Activated naive CD4-positive, alpha-beta T cell (primary cell): ENCODE measurements at regions not wholly inside any gene's neighbourhood (a gene's known extent, or its start where the extent isn't known, plus 50 kb on each side); places are given as distances from the start of the nearest gene placed in this dataset.

Experiments
- DNase-seq, 4 experiments: peaks; one replicate each; lab custom pipeline; 2025; lab: John Stamatoyannopoulos, UW

DNA sequence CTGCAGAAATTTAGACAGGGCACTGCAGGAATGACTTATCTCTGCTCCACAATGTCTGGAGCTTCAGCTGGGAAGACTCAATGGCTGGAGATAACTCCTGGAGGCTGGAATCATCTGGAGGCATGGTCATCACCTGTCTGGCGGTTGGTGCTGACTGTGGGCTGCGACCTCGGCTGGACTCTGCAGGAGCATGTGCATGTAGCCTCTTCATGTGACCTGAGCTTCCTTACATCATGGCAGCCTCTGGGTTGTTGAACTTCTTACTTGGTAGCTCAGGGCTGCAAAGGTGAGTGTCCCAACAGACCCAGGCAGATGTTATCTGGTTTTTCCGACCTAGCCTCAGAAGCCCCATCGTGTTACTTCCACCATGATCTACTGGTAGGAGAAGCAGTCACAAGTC, 188.2 kb upstream of the RPL38 start:
- DNase-seq = no peak

DNA sequence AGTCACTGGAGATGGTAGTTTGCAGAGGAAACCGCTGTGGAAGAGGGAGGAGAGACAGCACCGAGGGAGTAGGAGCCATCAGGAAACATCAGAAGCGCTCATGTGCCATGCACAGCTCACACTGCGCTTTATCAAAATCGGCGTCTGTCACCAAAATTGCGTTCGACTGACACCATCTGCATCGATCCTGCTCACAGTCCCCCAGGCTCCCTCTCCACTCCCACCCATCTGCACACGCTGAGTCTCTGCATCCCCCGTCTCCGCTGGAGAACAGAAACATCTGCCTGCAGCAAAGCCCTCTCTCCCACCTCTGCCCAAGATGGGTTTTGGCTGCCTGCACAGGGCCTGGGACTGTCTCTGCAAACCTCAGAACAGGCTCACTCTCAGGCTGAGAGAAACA, 187.5 kb upstream of the RPL38 start:
- no peak for DNase-seq

DNA sequence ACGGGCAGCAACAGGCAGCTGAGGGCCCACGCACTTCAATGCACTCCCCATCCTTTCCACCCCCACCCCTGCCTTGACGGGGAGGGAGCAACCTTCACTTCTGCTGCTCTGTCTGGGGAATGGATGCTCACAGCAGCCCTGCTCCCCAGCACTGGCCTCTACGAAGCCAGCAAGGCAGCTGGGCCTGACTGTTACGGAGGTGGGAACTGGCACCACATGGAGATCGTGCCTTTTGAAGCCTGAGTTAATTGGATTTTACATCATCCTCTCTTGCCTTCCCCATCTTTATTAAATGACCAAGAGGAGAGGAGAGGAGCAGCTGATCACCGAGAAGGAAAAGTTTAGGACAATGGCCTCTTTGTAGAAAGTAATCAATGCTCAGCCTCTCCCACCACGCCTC, 187.0 kb upstream of the RPL38 start:
- DNase-seq = no peak

- DNase-seq = no peak
Observed at GRCh38 chr17:74017466-74017865, 186.0 kb upstream of the RPL38 start.

DNA sequence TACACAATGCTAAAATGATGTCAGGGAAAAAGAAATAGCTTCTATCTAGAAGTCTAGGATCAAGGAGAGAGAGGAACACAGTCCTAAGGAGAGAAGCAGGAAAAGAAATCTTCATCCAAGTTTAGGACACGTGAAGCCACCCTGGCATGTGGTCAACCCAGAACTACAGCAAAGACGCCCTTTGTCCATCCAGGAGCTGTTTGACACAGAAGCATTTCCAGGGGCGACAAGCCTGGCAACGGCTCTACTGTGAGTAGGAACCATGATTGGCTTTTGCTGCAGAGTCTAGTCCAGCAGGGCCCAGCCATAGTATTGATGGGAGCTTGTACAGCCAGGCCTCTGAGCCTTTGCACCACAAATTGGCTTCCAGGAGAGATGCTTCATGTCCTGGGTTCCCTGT, 185.4 kb upstream of the RPL38 start:
- DNase-seq = no peak

DNA sequence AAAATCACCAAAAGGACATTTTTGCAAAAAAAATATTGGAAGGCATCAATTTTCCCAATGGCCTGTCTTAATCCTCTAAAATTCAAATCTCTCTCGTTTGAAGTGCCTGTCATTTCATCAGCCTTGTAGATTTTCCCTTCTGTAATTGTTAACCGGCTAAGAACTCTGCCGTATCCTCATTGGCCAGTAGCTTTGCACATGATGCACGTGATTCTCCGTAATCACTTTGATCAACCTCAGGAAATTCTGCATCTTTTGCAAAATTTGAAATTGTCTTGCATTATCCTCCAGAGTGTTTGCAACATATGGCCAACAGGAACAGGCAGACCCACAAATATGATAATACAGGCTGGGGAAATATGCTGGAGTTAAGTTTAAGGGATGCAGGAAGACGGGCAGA, 184.2 kb upstream of the RPL38 start:
- no peak for DNase-seq

DNA sequence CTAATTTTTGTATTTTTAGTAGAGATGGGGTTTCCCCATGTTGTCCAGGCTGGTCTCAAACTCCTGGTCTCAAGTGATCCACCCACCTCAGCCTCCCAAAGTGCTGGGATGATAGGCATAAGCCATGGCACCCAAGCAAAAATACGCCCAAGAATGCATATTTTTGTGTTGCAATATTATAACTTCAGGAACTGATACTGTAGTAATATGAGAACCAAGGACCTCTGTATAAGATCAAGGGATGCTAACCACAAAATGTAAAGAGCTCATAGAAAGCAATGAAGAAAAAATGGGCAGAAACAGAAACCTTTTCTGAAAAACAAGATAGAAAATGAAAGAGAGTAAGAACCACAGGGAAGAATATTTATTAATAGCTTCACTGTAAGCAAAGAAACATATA, 183.6 kb upstream of the RPL38 start:
- no peak for DNase-seq

DNA sequence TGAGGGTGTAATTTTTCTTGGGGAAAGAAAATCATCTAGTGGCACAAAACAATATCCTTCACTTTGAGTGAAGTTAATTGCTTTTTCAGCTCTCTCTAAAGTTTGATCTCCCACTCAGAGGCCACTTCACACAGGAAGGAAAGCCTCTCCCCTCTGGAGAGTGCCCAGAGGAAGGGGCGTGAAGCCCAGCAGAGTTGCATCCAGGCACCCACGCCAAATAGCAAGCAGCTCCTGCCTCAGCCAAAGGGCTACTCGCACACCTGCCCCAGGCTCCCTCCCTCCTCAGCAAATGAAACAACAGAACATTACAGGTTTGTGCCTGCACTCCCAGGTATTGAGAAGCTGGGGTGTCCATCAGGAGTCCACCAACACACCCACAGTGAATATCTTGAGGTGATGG, 183.0 kb upstream of the RPL38 start:
- DNase-seq = no peak

DNA sequence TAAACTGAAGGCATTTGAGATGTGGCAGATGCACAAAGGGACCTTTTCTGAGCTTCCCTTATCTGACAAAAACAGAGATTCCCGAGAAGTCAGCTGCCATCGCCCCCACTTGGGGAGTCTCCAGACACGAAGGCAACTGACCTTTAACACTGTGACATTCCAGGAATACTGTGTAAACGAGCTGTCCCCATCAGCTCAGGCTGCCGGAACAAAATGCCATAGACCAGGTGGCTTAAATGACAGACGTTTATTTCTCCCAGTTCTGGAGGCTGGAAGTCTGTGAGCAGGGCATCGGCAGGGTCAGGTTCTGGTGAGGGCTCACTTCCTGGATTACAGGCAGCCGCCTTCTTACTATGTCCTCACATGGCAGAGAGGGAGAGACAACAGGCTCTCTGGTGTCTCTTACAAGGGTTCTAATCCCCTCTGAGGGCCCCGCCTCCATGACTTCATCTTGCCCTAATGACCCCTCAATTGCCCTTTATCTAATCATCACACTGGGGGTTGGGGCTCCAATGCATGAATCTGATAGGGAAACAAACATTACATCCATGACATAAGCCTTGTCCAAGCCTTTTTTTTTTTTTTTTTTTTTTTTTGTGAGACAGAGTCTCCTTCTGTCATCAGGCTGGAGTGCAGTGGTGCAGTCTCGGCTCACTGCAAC, 178.5 kb upstream of the RPL38 start:
- no peak for DNase-seq

- no peak for DNase-seq
Observed at GRCh38 chr17:74027444-74027843, 176.0 kb upstream of the RPL38 start.

GRCh38 chr17:74028354-74029116, 174.9 kb upstream of the RPL38 start:
- DNase-seq = no peak

GRCh38 chr17:74031316-74032090, 172.0 kb upstream of the RPL38 start:
- no peak for DNase-seq

DNA sequence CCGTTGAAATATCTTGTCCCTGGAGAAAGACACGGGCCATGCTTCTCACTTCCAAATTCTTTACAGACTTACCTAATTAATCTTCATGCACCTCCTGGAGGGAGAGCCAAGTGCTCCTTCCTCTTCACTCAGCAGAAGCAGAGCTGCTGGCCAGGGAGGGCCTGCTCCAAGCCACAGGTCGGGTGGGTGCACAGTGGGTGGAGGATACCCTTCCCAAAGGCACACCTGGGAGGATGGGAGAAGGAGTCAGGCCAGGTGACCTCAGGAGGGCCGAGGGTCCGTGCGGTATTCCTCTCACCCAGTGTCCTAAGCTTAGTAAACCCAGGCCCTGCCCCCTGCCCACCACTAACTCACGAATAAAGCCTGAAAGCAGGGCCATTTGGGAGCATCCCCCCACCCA, 171.3 kb upstream of the RPL38 start:
- DNase-seq = no peak

DNA sequence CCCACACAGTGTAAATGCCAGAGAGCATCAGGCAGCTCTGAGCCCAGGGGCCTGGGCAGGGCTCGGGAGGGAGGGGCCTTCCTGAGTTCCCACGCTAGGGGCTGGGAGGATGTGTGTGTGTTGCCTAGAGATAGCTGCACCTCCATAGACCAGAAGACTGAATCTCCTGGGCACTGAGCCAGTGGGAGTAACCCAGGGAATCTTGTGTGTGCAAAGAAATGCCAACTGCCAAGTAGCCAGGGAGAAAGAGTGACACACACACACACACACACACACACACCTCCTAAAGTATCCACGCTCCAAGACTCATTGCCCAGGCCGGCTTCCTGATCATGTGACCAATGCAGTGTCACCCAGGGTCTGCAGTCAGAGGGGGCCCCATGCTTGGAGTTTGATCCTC, 166.2 kb upstream of the RPL38 start:
- no peak for DNase-seq

DNA sequence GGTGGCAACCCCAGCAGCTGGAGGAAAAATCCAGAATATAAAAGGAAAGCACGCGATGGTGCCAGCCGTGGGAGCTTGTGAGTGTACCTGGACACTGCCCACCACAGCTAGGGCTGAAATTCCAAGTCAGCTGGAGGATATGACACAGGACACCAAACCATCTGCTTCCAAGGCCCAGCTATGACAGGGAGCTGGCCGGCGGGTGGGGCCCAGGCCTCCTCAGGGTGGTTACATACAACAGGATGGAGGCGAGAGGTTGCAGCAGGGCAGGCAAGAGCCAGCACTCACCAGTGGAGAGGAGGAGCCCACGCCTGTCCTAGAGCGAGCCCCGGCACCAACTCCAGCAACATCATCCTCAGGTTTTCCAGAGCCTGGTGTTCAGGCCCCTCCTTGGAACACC, 163.2 kb upstream of the RPL38 start:
- DNase-seq = no peak

DNA sequence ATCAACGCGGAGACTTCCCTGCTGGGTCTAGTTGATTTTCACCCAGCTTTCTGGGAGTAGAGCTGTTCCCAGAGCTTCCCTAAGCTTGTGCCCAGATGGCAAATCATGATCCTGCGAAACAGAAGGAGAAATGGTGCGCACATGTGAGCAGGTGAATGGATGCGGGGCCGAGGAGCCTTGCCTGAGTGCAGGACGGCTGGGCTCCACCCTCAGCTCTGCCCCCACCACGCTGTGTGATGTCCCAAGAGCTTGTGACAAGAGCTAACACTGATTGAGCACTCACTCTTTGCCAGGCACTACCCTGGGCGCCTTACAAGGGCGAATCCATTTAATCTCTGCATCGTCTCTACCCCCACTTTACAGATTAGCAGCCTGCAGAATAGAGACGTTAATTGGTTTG, 162.7 kb upstream of the RPL38 start:
- no peak for DNase-seq

- DNase-seq = no peak
Observed at GRCh38 chr17:74041869-74042640, 161.4 kb upstream of the RPL38 start.

DNA sequence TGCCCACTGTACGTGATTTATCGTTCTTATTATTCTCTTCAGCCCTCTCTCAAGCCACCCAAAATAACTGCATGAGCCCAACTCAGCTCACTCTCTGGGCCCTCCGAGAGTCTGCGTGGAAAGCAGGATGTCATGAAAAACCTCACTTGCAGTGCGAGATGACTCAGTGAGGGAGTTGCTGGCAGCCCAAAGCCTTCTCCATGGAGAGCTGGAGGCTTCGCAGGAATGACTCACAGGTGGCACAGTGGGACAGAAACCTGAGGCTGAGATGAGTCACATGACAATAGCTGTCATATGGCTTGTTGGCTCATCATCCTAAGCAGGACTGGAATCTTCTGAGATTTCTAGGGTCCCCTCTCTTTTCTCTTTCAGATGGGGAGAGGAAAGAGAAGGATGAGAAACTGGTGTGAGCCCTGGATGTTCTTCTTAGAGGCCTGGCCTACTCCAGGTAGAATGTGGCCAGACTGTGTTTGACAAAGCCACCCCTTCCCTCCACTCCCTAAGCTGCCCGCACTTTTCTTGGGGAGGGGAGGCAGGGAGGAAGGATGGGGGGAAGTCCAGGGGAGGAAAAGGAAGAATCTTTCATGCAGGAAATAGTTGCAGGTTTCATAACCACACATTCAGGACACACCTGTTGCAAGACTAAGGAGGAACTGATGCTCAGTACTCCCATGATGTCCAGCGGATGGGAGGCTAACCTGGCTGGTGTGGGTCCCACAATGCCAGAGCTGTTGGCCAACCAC, 160.6 kb upstream of the RPL38 start:
- DNase-seq = no peak

GRCh38 chr17:74043976-74044375, 159.5 kb upstream of the RPL38 start:
- no peak for DNase-seq

DNA sequence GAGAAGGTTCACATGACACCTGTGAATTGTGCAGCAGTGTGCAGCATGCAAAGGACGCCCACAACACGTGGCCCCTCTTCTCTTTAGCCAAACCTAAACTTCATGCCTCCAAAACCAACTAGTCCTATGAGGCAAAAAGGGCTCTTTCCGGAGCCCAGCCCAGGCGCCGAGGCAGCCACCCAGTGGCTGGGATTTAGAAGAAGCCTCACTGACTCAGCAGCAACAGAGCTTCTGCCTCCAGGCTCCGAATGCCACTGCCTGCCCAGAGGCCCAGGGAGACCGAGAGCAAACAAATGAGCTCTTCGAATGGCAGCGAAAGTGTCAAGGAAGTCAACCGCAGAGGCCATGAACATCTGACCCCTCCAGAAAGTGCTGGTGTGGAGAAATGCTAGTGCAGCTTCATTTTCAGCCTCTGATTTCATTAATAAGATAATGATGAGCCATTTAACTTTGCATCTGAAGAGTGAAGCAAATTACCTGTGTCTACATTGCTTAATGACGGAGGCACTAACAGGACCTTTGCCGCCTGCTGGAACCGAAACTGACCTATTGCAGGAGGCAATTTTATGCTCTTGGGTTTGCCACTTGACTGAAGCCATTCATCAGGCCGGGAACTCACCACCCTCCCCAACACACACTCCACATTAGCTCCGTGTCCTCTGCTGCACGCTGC, 157.7 kb upstream of the RPL38 start:
- no peak for DNase-seq
